HepG2 (cell line): ENCODE measurements at regions not wholly inside any gene's neighbourhood (a gene's known extent, or its start where the extent isn't known, plus 50 kb on each side); places are given as distances from the start of the nearest gene placed in this dataset.

Experiments
- BCLAF1 ChIP-seq: fragments of 450-650 bp; IDR thresholded peaks from 2 replicates; pipeline ENCODE4 v1.6.1; 2017; ENCODE audit warnings: mild to moderate bottlenecking
- IKZF1 ChIP-seq: fragments of 450-650 bp; IDR thresholded peaks from 2 replicates; pipeline ENCODE4 v1.7.1; 2016
- PHF20 ChIP-seq: sonication (generic); formaldehyde crosslinking; IDR thresholded peaks from 2 replicates; pipeline ENCODE4 v1.5.0; 2020; ENCODE audit warnings: mild to moderate bottlenecking, missing genetic modification reagents
- ZBTB49 ChIP-seq: sonication (generic); formaldehyde crosslinking; IDR thresholded peaks from 2 replicates; pipeline ENCODE4 v1.4.0; 2020; ENCODE audit warnings: missing genetic modification reagents, borderline replicate concordance
- ZNF543 ChIP-seq: sonication (generic); formaldehyde crosslinking; IDR thresholded peaks from 2 replicates; pipeline ENCODE4 v1.4.0; 2020; ENCODE audit warnings: mild to moderate bottlenecking, missing genetic modification reagents

GRCh38 chr3:80734920-80735319, 967.1 kb upstream of the ROBO1 start:
- TF ChIP-seq IKZF1 (no peak), ZNF543 (CRISPR knock-in tag) (no peak), BCLAF1 (no peak), PHF20 (CRISPR knock-in tag) (no peak), ZBTB49 (CRISPR knock-in tag) (no peak)
